NCI-H748 (cell line): ENCODE measurements at regions not wholly inside any gene's neighbourhood (a gene's known extent, or its start where the extent isn't known, plus 50 kb on each side); places are given as distances from the start of the nearest gene placed in this dataset.
"Not testable (repeated sequence)": the region's sequence is repeated elsewhere in the genome, so short reads cannot be mapped to it uniquely, and the experiment has no call there.

Experiments used
- DNase-seq: peaks from one replicate; lab custom pipeline; 2025; ENCODE audit not compliant: unreplicated experiment; lab: John Stamatoyannopoulos, UW

- no peak for DNase-seq
Measured at GRCh38 chr12:43255522-43256111, 296.4 kb downstream of the ADAMTS20 start.

- no peak for DNase-seq
Measured at GRCh38 chr12:43252585-43252984, 299.4 kb downstream of the ADAMTS20 start.

GRCh38 chr12:43245947-43246346 is 306.1 kb downstream of the ADAMTS20 start:
- no peak for DNase-seq

- DNase-seq = no peak
Measured at GRCh38 chr12:43241986-43242385, 310.0 kb downstream of the ADAMTS20 start.

- DNase-seq = no peak
Measured at GRCh38 chr12:43238281-43238680, 313.7 kb downstream of the ADAMTS20 start.

GRCh38 chr12:43237238-43237879 is 314.6 kb downstream of the ADAMTS20 start:
- no peak for DNase-seq

- DNase-seq = no peak
Measured at GRCh38 chr12:43235721-43236120, 316.3 kb downstream of the ADAMTS20 start.

GRCh38 chr12:43233861-43234260 is 318.1 kb downstream of the ADAMTS20 start:
- no peak for DNase-seq

- DNase-seq = no peak
Measured at GRCh38 chr12:43226151-43226550, 325.9 kb downstream of the ADAMTS20 start.

- DNase-seq = not testable (repeated sequence)
Measured at GRCh38 chr12:43224190-43224805, 327.7 kb downstream of the ADAMTS20 start.

- DNase-seq = no peak
Measured at GRCh38 chr12:43222796-43223195, 329.2 kb downstream of the ADAMTS20 start.

- peak; percentile 24 for DNase-seq
Measured at GRCh38 chr12:43221216-43221615, 330.8 kb downstream of the ADAMTS20 start.

- no peak for DNase-seq
Measured at GRCh38 chr12:43216490-43216889, 335.5 kb downstream of the ADAMTS20 start.

- no peak for DNase-seq
Measured at GRCh38 chr12:43214166-43214565, 337.8 kb downstream of the ADAMTS20 start.

- no peak for DNase-seq
Measured at GRCh38 chr12:43213608-43214007, 338.4 kb downstream of the ADAMTS20 start.

GRCh38 chr12:43210485-43211192 is 341.4 kb downstream of the ADAMTS20 start:
- DNase-seq = no peak

- no peak for DNase-seq
Measured at GRCh38 chr12:43208627-43209026, 343.4 kb downstream of the ADAMTS20 start.

- no peak for DNase-seq
Measured at GRCh38 chr12:43208221-43208620, 343.8 kb downstream of the ADAMTS20 start.

- DNase-seq = no peak
Measured at GRCh38 chr12:43206396-43206795, 345.6 kb downstream of the ADAMTS20 start.

- DNase-seq = no peak
Measured at GRCh38 chr12:43198608-43199007, 353.4 kb downstream of the ADAMTS20 start.

- DNase-seq = no peak
Measured at GRCh38 chr12:43196268-43196907, 355.6 kb downstream of the ADAMTS20 start.
